Neural crest cell (in vitro differentiated cells): ENCODE measurements at regions not wholly inside any gene's neighbourhood (a gene's known extent, or its start where the extent isn't known, plus 50 kb on each side); places are given as distances from the start of the nearest gene placed in this dataset.

Experiments used
- DNase-seq: peaks from one replicate; pipeline ENCODE4 v3.0.0; 2021; ENCODE audit warnings: low read depth, mixed read lengths, low spot score
- H3K27ac Mint-ChIP-seq: one replicate; pipeline ENCODE4 v1.8.0; 2021; ENCODE audit warnings: mild to moderate bottlenecking, mixed read lengths; ENCODE audit not compliant: unreplicated experiment
- H3K27me3 Mint-ChIP-seq: 2 replicates; pipeline ENCODE4 v1.8.0; 2021; ENCODE audit warnings: low read depth, mild to moderate bottlenecking, mixed read lengths
- H3K36me3 Mint-ChIP-seq: 2 replicates; pipeline ENCODE4 v1.8.0; 2021; ENCODE audit warnings: low read depth, mild to moderate bottlenecking, mixed read lengths
- H3K4me1 Mint-ChIP-seq: 2 replicates; pipeline ENCODE4 v1.8.0; 2021; ENCODE audit warnings: mixed read lengths
- H3K4me3 Mint-ChIP-seq: one replicate; pipeline ENCODE4 v1.8.0; 2021; ENCODE audit warnings: mild to moderate bottlenecking, mixed read lengths
- H3K9me3 Mint-ChIP-seq: 2 replicates; pipeline ENCODE4 v1.8.0; 2021; ENCODE audit warnings: mixed read lengths
- CTCF ChIP-seq: fragments of 200-600 bp; sonication (generic); conservative IDR thresholded peaks from 2 replicates; pipeline ENCODE4 v1.5.0; 2021; ENCODE audit warnings: antibody characterized with exemption, mild to moderate bottlenecking

GRCh38 chr17:12391468-12391867, 274.2 kb upstream of the MYOCD start:
- TF ChIP-seq CTCF = no peak
- no peaks in the 10 kb centered on the region for H3K27me3 Mint-ChIP-seq
- H3K36me3 Mint-ChIP-seq = no peaks in the 10 kb centered on the region
- H3K27ac Mint-ChIP-seq = no peak overlapping the region
- no peak overlapping the region for H3K4me3 Mint-ChIP-seq
- peaks cover 4% of the 10 kb centered on the region for H3K9me3 Mint-ChIP-seq
- H3K4me1 Mint-ChIP-seq = no peaks in the 10 kb centered on the region
- DNase-seq = no peak

GRCh38 chr17:12395733-12396354, 269.8 kb upstream of the MYOCD start:
- H3K36me3 Mint-ChIP-seq = no peaks in the 10 kb centered on the region
- TF ChIP-seq CTCF = peak; percentile 68
- peak; percentile 27 for DNase-seq
- H3K27ac Mint-ChIP-seq = no peak overlapping the region
- H3K27me3 Mint-ChIP-seq = no peaks in the 10 kb centered on the region
- peaks cover 4% of the 10 kb centered on the region for H3K9me3 Mint-ChIP-seq
- H3K4me3 Mint-ChIP-seq = no peak overlapping the region
- H3K4me1 Mint-ChIP-seq = peaks cover 4% of the 10 kb centered on the region

- Mint-ChIP-seq H3K9me3 (peaks cover 7% of the 10 kb centered on the region), H3K36me3 (no peaks in the 10 kb centered on the region), H3K27ac (no peak overlapping the region), H3K4me3 (no peak overlapping the region), H3K27me3 (no peaks in the 10 kb centered on the region), H3K4me1 (peaks cover 4% of the 10 kb centered on the region)
- no peak for TF ChIP-seq CTCF
- no peak for DNase-seq
Measured at GRCh38 chr17:12398441-12399051, 267.1 kb upstream of the MYOCD start.

- Mint-ChIP-seq H3K36me3 (no peaks in the 10 kb centered on the region), H3K4me1 (peaks cover 4% of the 10 kb centered on the region), H3K27me3 (no peaks in the 10 kb centered on the region), H3K9me3 (peaks cover 2% of the 10 kb centered on the region), H3K4me3 (no peak overlapping the region), H3K27ac (no peak overlapping the region)
- no peak for TF ChIP-seq CTCF
- DNase-seq = no peak
Measured at GRCh38 chr17:12402963-12403622, 262.6 kb upstream of the MYOCD start.

GRCh38 chr17:12403881-12404398, 261.8 kb upstream of the MYOCD start:
- Mint-ChIP-seq H3K27ac (no peak overlapping the region), H3K36me3 (no peaks in the 10 kb centered on the region), H3K9me3 (peaks cover 2% of the 10 kb centered on the region), H3K4me1 (no peaks in the 10 kb centered on the region), H3K27me3 (no peaks in the 10 kb centered on the region), H3K4me3 (no peak overlapping the region)
- DNase-seq = no peak
- TF ChIP-seq CTCF = no peak
